ENCODE measurements at regions not wholly inside any gene's neighbourhood (a gene's known extent, or its start where the extent isn't known, plus 50 kb on each side); places are given as distances from the start of the nearest gene placed in this dataset.

DNA sequence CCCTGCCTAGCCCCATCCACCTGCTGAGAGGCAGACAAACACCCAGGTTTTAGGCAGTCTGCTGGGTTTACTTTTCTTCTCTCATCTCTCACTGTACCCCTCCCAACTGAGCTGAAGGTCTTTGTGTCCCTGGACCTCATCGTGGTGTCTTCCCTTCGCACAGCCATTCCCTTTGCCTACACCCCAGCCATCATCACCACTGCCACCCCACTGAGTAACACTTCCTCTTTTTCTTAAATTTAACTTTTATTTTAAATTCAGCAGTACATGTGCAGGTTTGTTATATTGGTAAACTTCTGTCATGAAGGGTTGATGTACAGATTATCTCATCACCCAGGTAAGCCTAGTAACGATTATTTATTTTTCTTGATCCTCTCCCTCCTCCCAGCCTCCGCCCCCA, 188.3 kb upstream of the MON1B start:
- no peak overlapping the region for H3K27ac ChIP-seq
- TF ChIP-seq, protein P1, sequence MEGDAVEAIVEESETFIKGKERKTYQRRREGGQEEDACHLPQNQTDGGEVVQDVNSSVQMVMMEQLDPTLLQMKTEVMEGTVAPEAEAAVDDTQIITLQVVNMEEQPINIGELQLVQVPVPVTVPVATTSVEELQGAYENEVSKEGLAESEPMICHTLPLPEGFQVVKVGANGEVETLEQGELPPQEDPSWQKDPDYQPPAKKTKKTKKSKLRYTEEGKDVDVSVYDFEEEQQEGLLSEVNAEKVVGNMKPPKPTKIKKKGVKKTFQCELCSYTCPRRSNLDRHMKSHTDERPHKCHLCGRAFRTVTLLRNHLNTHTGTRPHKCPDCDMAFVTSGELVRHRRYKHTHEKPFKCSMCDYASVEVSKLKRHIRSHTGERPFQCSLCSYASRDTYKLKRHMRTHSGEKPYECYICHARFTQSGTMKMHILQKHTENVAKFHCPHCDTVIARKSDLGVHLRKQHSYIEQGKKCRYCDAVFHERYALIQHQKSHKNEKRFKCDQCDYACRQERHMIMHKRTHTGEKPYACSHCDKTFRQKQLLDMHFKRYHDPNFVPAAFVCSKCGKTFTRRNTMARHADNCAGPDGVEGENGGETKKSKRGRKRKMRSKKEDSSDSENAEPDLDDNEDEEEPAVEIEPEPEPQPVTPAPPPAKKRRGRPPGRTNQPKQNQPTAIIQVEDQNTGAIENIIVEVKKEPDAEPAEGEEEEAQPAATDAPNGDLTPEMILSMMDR (IDR thresholded peaks at IDR 0.05) = no peak
- no peak overlapping the region for H3K4me3 ChIP-seq (ENCODE audit: low read depth in 1 of 2, low read length in 1 of 2)
- no peaks in the 10 kb centered on the region for H3K36me3 ChIP-seq
- H3K9me3 ChIP-seq = no peaks in the 10 kb centered on the region
- H3K27me3 ChIP-seq = no peaks in the 10 kb centered on the region
- no peaks in the 10 kb centered on the region for H3K4me1 ChIP-seq (ENCODE audit: control insufficient read depth in 1 of 2, insufficient read depth in 1 of 2, low read depth in 1 of 2, low read length in 1 of 2)

DNA sequence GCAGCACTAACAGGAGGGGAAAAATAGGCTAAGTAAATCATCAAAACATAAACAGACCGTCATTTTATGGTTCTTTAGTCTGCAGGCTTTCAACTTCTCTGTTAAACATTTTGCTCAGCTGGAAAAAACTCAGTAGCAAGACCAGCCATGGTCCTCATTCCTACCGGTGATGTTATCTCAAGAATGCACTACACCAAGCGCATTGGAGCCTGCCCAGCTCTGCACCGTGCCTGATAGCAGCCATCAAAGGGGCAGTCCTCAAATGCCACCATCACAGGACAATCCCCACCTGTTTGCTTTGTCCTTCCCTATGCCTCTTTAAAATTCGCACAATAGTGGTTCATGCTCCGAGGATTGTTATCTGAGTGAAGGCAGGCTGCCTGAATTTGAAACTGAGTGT, 181.5 kb upstream of the MON1B start:
- Histone ChIP-seq H3K36me3 (no peaks in the 10 kb centered on the region), H3K27me3 (no peaks in the 10 kb centered on the region), H3K4me3 (ENCODE audit: low read depth in 1 of 2, low read length in 1 of 2) (no peak overlapping the region), H3K4me1 (ENCODE audit: control insufficient read depth in 1 of 2, insufficient read depth in 1 of 2, low read depth in 1 of 2, low read length in 1 of 2) (no peaks in the 10 kb centered on the region), H3K27ac (no peak overlapping the region), H3K9me3 (no peaks in the 10 kb centered on the region)
- TF ChIP-seq, protein P1 (IDR thresholded peaks at IDR 0.05) = no peak

DNA sequence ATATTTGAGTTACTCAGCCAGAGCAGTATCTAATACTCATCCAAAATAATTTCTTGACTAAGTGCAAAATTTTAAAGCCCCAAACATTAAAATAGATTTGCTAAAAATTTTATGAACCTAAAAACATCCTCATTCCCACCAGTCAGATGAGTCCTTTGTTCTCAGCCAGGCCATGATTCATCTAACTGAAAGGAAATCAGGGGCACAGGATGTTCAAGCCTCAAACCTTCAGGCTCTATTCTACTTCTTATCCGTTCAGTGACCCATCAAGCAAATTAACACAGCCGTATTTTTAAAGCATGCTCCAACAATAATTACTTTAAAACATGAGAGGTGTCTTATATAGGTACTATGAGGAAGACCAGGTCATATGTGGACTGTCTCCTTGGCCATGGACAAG, 176.5 kb upstream of the MON1B start:
- Histone ChIP-seq H3K4me1 (ENCODE audit: control insufficient read depth in 1 of 2, insufficient read depth in 1 of 2, low read depth in 1 of 2, low read length in 1 of 2) (no peaks in the 10 kb centered on the region), H3K4me3 (ENCODE audit: low read depth in 1 of 2, low read length in 1 of 2) (no peak overlapping the region), H3K36me3 (no peaks in the 10 kb centered on the region), H3K27me3 (no peaks in the 10 kb centered on the region), H3K9me3 (no peaks in the 10 kb centered on the region), H3K27ac (no peak overlapping the region)
- TF ChIP-seq, protein P1 (IDR thresholded peaks at IDR 0.05) = no peak

DNA sequence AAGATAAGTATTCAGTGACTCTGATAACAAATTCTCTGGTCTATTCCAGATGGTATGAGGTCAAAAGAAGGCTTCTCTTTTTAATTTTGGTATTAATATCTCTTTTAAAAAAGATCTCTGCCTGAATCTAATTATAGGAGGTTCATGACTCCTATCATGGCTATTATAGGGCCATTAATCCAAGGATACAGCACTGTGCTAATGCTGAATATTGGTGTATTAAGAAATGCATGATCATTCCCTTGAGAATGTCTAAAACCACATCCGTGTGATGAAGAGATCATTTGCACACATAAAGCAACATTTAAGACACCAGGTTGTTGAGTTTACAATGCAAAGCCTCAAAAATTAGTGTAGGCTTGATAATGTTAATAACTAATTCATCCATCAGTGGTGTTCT, 160.4 kb upstream of the MON1B start:
- TF ChIP-seq, protein P1 (IDR thresholded peaks at IDR 0.05) = no peak
- Histone ChIP-seq H3K27ac (no peak overlapping the region), H3K4me1 (ENCODE audit: control insufficient read depth in 1 of 2, insufficient read depth in 1 of 2, low read depth in 1 of 2, low read length in 1 of 2) (no peaks in the 10 kb centered on the region)

DNA sequence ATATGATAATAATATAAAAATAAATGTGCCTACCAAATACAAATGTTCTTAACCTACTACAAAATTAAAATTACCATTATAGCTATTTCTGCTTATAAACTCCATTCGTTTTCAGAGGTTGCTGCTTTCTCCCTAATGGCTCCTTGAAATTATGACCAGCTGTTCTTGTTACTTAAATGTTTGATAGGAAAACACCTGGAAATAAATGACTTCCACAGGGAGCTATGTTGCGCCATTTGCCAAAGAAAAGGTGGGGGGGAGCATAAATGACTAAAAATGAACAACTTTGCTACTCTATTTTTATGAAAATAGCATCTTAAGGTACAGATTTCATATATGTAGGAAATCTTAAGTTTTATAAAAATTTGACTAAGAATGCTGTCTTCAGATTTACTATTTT, 157.5 kb upstream of the MON1B start:
- H3K36me3 ChIP-seq = no peaks in the 10 kb centered on the region
- no peaks in the 10 kb centered on the region for H3K9me3 ChIP-seq

More for the DNA sequence above, 160.4 kb upstream of the MON1B start:
- Histone ChIP-seq H3K36me3 (no peaks in the 10 kb centered on the region), H3K27me3 (no peaks in the 10 kb centered on the region), H3K4me3 (ENCODE audit: low read depth in 1 of 2, low read length in 1 of 2) (no peak overlapping the region), H3K9me3 (no peaks in the 10 kb centered on the region)

More for the DNA sequence above, 157.5 kb upstream of the MON1B start:
- TF ChIP-seq, protein P1 (IDR thresholded peaks at IDR 0.05) = no peak
- Histone ChIP-seq H3K4me3 (ENCODE audit: low read depth in 1 of 2, low read length in 1 of 2) (no peak overlapping the region), H3K4me1 (ENCODE audit: control insufficient read depth in 1 of 2, insufficient read depth in 1 of 2, low read depth in 1 of 2, low read length in 1 of 2) (no peaks in the 10 kb centered on the region), H3K27me3 (no peaks in the 10 kb centered on the region), H3K27ac (no peak overlapping the region)

All from neutrophil (primary cell).